ENCODE measurements at regions not wholly inside any gene's neighbourhood (a gene's known extent, or its start where the extent isn't known, plus 50 kb on each side); places are given as distances from the start of the nearest gene placed in this dataset.

DNA sequence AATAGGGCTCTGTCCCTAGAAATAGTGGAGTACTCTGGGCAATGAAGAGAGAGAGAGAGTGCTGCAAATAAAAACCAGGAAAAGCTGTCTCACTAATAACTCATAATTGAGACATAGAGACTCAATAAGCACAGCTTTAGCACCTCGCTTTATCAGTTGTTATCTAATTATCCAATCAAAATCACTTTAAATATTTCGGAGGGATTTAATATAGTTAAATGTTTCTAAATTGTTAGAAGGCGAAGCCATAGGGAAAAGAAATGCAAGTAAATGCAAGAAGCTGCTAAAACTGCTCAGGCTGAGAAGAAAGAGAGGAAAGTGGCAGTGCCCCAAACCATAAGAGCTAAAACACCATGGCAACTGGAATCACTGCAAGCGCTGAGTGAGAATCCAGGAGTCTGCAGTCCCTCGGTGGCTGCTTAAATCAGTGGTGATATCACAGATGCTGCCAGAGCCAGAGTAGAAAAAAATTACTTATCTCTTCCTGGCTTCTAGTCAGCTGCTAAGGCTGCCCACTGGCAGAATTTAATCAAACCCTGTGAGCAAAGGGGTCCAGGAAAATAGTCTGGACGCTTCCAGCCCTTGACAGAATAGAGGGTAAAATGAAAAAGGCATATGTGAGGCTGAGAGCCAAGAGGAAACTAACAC is 150.4 kb upstream of the CHRM2 start:
- TF ChIP-seq, protein P1, sequence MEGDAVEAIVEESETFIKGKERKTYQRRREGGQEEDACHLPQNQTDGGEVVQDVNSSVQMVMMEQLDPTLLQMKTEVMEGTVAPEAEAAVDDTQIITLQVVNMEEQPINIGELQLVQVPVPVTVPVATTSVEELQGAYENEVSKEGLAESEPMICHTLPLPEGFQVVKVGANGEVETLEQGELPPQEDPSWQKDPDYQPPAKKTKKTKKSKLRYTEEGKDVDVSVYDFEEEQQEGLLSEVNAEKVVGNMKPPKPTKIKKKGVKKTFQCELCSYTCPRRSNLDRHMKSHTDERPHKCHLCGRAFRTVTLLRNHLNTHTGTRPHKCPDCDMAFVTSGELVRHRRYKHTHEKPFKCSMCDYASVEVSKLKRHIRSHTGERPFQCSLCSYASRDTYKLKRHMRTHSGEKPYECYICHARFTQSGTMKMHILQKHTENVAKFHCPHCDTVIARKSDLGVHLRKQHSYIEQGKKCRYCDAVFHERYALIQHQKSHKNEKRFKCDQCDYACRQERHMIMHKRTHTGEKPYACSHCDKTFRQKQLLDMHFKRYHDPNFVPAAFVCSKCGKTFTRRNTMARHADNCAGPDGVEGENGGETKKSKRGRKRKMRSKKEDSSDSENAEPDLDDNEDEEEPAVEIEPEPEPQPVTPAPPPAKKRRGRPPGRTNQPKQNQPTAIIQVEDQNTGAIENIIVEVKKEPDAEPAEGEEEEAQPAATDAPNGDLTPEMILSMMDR (IDR thresholded peaks at IDR 0.05; ENCODE audit: low read length) = no peak
- no peak for TF ChIP-seq EZH2 (IDR thresholded peaks at IDR 0.05; ENCODE audit: borderline replicate concordance, low read length)

All from OCI-LY1 (cell line).